Lower leg skin (tissue), 3 donors: ENCODE measurements at regions not wholly inside any gene's neighbourhood (a gene's known extent, or its start where the extent isn't known, plus 50 kb on each side); places are given as distances from the start of the nearest gene placed in this dataset.

Experiments used
- CTCF ChIP-seq, 3 donors: fragments of 450-650 bp; IDR thresholded peaks; one replicate each; pipeline ENCODE4 v1.5.1; 2016; ENCODE audit warnings: antibody characterized with exemption in 3 of 3, mild to moderate bottlenecking in 3 of 3, moderate library complexity in 2 of 3
- POLR2A ChIP-seq, 2 donors: fragments of 450-650 bp; IDR thresholded peaks; one replicate each; pipeline ENCODE4 v1.6.1; 2016 to 2017; ENCODE audit warnings: antibody characterized with exemption in 2 of 2, mild to moderate bottlenecking in 1 of 2, moderate library complexity in 1 of 2

- TF ChIP-seq CTCF (IDR thresholded peaks at IDR 0.05) (no peak), POLR2A (IDR thresholded peaks at IDR 0.05) (no peak)
Measured at GRCh38 chr2:82330155-82330554, 2025.6 kb upstream of the LRRTM1 start.
